Thyroid gland (tissue), 4 donors: ENCODE measurements at regions not wholly inside any gene's neighbourhood (a gene's known extent, or its start where the extent isn't known, plus 50 kb on each side); places are given as distances from the start of the nearest gene placed in this dataset.

Source experiments
- CTCF ChIP-seq, 6 experiments: fragments of 200-600 bp in 3 of 6; fragments of 450-650 bp in 3 of 6; sonication (generic) in 3 of 6; IDR thresholded peaks; one replicate each; pipeline ENCODE4 v1.5.1; 2016 to 2019; ENCODE audit warnings: antibody characterized with exemption in 6 of 6, mild to moderate bottlenecking in 2 of 6, inconsistent platforms in 1 of 6, moderate library complexity in 1 of 6
- POLR2A ChIP-seq, 2 donors: fragments of 450-650 bp; IDR thresholded peaks; one replicate each; pipeline ENCODE4 v1.6.1; 2017; ENCODE audit warnings: antibody characterized with exemption in 2 of 2, mild to moderate bottlenecking in 2 of 2, moderate library complexity in 1 of 2

GRCh38 chr3:88263417-88264100 is 113.8 kb downstream of the C3orf38 start:
- no peak for TF ChIP-seq CTCF (IDR thresholded peaks at IDR 0.05)
- TF ChIP-seq POLR2A (IDR thresholded peaks at IDR 0.05): no peak
